A673 (cell line): ENCODE measurements at regions not wholly inside any gene's neighbourhood (a gene's known extent, or its start where the extent isn't known, plus 50 kb on each side); places are given as distances from the start of the nearest gene placed in this dataset.

Experiments used
- BruUV-seq: library from RNA; stranded (reverse); fragments of 400-500 nt; replicated peaks from 2 replicates; lab custom pipeline; 2021; lab: Mats Ljungman, UMichigan
- CTCF ChIA-PET: fragments of 300-600 bp; sonication (Branson Sonifier 250); formaldehyde crosslinking; loops from one replicate; lab custom pipeline; 2022; ENCODE audit warnings: antibody characterized with exemption; lab: Charles Lee
- POLR2A ChIA-PET: fragments of 300-600 bp; sonication (Branson Sonifier 250); formaldehyde crosslinking; loops from one replicate; lab custom pipeline; 2022; ENCODE audit warnings: antibody characterized with exemption; ENCODE audit not compliant: low non-redundant PET; lab: Charles Lee
- DNase-seq: peaks from one replicate; pipeline ENCODE4 v3.0.0-alpha.2; 2015; ENCODE audit warnings: low spot score
- H3K27ac ChIP-seq: fragments of 200-600 bp; sonication (generic); 2 replicates; pipeline ENCODE4 v1.5.1; 2016; ENCODE audit warnings: mixed run types, low read depth, mild to moderate bottlenecking, mixed read lengths, antibody characterized with exemption, low read length; ENCODE audit not compliant: poor library complexity, severe bottlenecking
- H3K27me3 ChIP-seq: fragments of 200-600 bp; sonication (generic); replicated peaks from 2 replicates; pipeline ENCODE4 v1.6.1; 2017; ENCODE audit warnings: mixed run types, low read depth, mild to moderate bottlenecking, mixed read lengths, antibody characterized with exemption, low read length; ENCODE audit not compliant: insufficient read depth, poor library complexity
- H3K36me3 ChIP-seq: fragments of 200-600 bp; sonication (generic); 2 replicates; pipeline ENCODE4 v1.6.1; 2016; ENCODE audit warnings: mixed run types, mild to moderate bottlenecking, mixed read lengths, antibody characterized with exemption, low read length; ENCODE audit not compliant: insufficient read depth, poor library complexity, severe bottlenecking
- H3K4me1 ChIP-seq: fragments of 200-600 bp; sonication (generic); 2 replicates; pipeline ENCODE4 v1.6.1; 2017; ENCODE audit warnings: mixed run types, mild to moderate bottlenecking, mixed read lengths, antibody characterized with exemption, low read length; ENCODE audit not compliant: insufficient read depth, poor library complexity, severe bottlenecking
- H3K4me3 ChIP-seq: fragments of 200-600 bp; sonication (generic); 2 replicates; pipeline ENCODE4 v1.5.1; 2016; ENCODE audit warnings: low read depth, mixed run types, mild to moderate bottlenecking, mixed read lengths, low read length; ENCODE audit not compliant: poor library complexity, severe bottlenecking
- H3K9me3 ChIP-seq: fragments of 200-600 bp; sonication (generic); 2 replicates; pipeline ENCODE4 v1.6.1; 2016; ENCODE audit warnings: mixed run types, low read depth, mild to moderate bottlenecking, mixed read lengths, antibody characterized with exemption, low read length; ENCODE audit not compliant: poor library complexity, severe bottlenecking
- EZH2 ChIP-seq: fragments of 200-600 bp; sonication (generic); IDR thresholded peaks from 2 replicates; pipeline ENCODE4 v1.6.1; 2017; ENCODE audit warnings: borderline replicate concordance, low read depth, mild to moderate bottlenecking, mixed read lengths, antibody characterized with exemption, low read length; ENCODE audit not compliant: poor library complexity, severe bottlenecking
- intact Hi-C: fragments of 100-400 bp; cut with micrococcal nuclease; formaldehyde crosslinking; loops from one replicate; pipeline ENCODE4 v1.10.0; 2022; ENCODE audit not compliant: unreplicated experiment
- TF ChIP-seq, protein P1 (sequence below): fragments of 300-800, 200-600 bp; sonication (generic); conservative IDR thresholded peaks from 2 replicates; pipeline ENCODE4 v1.5.1; 2017; ENCODE audit warnings: low read depth, mild to moderate bottlenecking, antibody characterized with exemption, low read length, moderate library complexity, mixed read lengths

DNA sequence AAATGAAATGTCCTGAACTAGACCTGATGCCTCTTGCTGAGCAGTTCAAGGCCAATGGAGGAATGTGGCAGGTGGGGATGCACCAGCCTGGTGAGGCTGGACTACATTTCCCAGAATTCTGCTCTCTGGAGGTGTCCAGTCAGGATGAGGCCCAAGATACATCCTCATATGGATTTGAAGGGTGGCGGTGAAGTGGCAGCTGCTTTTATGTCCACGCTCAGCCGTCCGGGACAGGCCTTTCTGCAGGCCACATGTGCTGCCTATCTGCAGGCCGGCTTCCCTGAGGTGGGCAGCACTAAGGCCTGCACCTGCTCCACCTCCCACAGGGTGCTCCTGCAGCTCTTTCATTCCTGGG lies 230.2 kb downstream of the BCL11B start:
- intact Hi-C loops: no loop called here
- Histone ChIP-seq H3K27ac (no peak overlapping the region), H3K27me3 (no peaks in the 10 kb centered on the region), H3K4me1 (no peaks in the 10 kb centered on the region), H3K36me3 (no peaks in the 10 kb centered on the region), H3K4me3 (no peak overlapping the region), H3K9me3 (no peaks in the 10 kb centered on the region)
- ChIA-PET POLR2A (no interaction called here), CTCF (no interaction called here)
- TF ChIP-seq EZH2: no peak
- TF ChIP-seq, protein P1, sequence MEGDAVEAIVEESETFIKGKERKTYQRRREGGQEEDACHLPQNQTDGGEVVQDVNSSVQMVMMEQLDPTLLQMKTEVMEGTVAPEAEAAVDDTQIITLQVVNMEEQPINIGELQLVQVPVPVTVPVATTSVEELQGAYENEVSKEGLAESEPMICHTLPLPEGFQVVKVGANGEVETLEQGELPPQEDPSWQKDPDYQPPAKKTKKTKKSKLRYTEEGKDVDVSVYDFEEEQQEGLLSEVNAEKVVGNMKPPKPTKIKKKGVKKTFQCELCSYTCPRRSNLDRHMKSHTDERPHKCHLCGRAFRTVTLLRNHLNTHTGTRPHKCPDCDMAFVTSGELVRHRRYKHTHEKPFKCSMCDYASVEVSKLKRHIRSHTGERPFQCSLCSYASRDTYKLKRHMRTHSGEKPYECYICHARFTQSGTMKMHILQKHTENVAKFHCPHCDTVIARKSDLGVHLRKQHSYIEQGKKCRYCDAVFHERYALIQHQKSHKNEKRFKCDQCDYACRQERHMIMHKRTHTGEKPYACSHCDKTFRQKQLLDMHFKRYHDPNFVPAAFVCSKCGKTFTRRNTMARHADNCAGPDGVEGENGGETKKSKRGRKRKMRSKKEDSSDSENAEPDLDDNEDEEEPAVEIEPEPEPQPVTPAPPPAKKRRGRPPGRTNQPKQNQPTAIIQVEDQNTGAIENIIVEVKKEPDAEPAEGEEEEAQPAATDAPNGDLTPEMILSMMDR: no peak
- BruUV-seq: no TSS peak
- DNase-seq: no peak

DNA sequence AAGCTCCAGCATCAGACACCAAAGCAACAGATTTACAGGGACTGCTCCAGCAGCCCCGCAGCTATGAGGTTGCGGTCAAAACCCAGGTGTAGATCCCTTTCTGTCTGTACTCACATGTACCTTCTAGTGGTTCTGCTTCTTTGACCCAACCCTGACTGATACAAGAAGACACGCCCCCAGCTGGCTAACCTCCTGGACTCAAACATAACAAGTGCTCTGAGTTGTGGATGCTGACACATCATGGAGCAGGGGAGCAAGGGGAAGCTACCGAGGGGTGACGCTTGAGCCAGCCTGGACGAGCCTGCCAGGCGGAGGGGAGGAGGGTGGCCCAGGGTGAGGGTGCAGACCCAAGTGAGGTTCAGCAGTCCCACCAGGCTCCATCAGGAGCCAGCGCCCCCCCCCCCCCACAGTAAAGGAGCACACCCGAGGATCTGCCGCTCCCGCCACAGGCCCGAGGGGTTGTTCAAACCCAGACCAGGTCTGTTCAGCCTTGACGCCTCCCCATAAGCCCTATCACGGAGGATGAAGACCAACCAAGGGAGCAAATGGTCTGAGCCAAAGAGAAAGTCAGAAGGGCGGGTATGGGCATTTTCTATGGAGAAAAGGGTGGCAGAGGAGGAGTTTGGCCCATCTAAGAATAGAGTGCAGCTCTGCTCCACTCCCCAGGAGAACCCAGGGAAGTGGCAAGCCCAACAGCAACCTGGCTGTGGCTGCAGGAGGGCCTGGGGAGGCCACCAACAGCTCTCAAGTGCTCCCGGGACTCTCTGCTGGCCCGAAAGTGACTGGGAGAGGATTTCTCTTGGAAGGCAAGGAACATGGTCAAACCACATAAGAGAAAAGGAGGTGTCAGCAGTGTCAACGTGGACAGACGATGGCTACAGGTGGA lies 229.4 kb downstream of the BCL11B start:
- BruUV-seq: no TSS peak
- POLR2A ChIA-PET: no interaction called here
- no peaks in the 10 kb centered on the region for H3K4me1 ChIP-seq
- no peak for DNase-seq
- H3K27me3 ChIP-seq: no peaks in the 10 kb centered on the region
- no peak overlapping the region for H3K4me3 ChIP-seq
- H3K27ac ChIP-seq: no peak overlapping the region
- H3K9me3 ChIP-seq: no peaks in the 10 kb centered on the region
- intact Hi-C loops: no loop called here
- H3K36me3 ChIP-seq: no peaks in the 10 kb centered on the region
- TF ChIP-seq EZH2: no peak
- TF ChIP-seq, protein P1: no peak
- CTCF ChIA-PET: no interaction called here

DNA sequence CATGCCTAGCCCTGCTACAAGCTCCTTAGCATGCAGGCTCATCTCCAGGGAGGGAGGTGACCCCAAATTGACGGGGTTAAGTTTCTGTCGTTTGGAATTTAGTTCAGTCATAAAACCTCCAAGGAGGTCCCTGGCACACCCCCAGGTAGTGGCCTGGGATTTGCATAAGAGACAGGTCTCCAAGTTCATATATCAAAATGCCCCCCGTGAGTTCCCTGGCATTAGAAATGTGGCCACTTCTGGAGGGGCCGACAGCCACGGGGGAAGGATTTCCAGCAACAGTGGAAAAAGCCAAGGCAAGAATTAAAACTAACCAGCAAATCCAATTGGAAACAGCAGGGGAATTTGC lies 228.8 kb downstream of the BCL11B start:
- ChIA-PET CTCF (no interaction called here), POLR2A (no interaction called here)
- Histone ChIP-seq H3K27me3 (no peaks in the 10 kb centered on the region), H3K4me1 (no peaks in the 10 kb centered on the region), H3K4me3 (no peak overlapping the region), H3K36me3 (no peaks in the 10 kb centered on the region), H3K9me3 (no peaks in the 10 kb centered on the region), H3K27ac (no peak overlapping the region)
- no peak for DNase-seq
- TF ChIP-seq EZH2: no peak
- TF ChIP-seq, protein P1: no peak
- no TSS peak for BruUV-seq
- intact Hi-C loops: no loop called here
